ENCODE measurements at regions not wholly inside any gene's neighbourhood (a gene's known extent, or its start where the extent isn't known, plus 50 kb on each side); places are given as distances from the start of the nearest gene placed in this dataset.

DNA sequence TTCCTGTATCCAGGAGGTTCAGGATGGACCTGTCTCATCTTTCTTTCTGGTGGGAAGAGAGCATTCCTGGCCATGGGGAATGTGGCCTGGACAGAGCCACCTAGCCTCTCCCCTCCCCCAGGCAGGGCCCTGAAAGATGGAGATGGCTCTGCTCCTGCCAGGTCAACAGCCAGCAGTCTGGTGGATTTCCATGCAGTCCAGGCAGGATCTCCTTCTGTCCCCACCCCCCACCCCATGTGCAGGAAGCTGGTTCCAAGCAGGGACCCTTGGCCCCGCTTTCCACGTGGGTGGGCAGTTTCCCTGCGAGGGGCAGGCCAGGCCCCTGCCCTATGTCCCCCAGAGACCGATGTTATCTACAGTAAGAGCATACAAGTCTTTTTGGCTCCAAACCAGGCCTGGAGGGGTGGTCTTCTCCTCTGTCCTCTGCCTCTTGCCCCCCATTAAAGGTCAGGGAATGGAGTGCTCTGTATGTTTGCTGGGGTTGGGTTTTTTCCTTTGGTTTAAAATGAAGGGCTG lies 240.5 kb downstream of the SEC14L1 start:
- DNase-seq: no peak

DNA sequence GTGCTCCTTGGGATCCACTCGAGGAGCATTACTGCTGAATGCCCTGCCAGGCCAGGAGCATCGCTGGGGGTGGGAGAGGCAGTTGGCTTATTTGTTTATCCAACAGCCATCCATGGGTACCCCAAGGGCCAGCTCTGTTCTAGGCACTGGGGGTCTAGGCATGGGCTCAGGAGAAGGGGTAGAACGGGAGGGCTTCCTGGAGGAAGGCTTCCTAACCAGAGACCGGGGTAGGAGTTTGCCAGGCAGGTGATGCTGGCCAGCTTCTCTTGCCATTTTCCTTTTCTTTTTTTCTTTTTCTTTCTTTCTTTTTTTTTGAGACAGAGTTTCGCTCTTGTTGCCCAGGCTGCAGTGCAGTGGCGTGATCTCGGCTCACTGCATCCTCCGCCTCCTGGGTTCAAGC lies 241.0 kb downstream of the SEC14L1 start:
- no peak for DNase-seq

DNA sequence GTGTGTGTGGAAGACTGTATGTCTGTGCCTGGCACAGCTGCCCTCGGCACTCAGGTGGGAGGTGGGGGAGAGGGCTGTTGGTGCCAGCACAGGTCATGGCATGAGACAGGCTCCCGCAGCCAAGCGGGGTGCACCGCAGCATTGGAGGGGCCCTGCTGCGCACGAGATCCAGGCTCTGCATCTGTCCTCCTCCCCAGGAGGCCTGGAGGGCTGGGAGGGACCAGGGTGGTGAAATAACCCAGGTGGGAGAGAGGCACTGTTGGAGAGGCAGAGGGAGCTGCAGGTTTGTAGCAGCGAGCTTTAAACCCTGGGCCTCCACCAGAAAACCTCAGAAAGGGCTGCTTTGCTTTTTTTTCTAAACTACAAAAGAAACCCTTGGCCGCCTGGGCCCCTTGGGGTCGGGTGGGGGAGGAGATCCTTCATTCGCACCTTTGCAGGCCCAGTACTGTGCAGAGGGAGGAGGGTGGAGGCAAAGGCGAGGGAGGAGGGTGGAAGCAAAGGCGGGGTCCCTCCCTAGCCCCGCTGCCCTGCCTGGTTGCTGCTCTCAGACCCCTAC lies 241.7 kb downstream of the SEC14L1 start:
- no peak for DNase-seq

DNA sequence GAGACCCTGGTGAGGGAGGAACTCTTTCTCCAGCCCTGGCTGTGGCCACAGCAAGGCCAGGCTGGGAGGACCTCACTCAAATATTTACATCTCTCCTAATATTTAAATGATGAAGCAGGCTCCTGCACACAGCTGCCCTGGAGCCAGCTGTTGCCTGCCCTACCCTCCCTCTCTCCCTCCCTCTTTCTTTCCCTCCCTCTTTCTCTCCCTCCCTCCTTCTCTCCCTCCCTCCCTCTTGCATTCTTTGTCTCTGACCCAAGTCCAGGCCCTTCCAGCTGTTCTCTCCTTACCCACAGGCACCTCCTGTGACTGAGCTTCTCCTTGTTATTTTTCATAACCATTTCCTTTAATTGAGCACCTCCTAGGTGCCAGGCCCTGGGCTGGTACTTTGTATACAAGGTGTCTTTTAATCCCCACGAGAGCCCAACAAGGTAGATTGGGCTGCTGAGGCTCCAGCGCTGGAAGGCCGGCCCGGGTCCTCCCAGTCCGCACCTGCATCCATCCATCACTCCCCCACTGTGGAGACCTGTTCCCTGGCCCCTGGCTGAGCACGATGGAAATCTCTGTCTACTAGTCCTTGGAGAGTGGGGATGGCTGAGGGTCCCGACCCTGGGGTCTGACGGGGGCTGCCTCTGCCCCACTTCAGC lies 242.3 kb downstream of the SEC14L1 start:
- DNase-seq: no peak

DNA sequence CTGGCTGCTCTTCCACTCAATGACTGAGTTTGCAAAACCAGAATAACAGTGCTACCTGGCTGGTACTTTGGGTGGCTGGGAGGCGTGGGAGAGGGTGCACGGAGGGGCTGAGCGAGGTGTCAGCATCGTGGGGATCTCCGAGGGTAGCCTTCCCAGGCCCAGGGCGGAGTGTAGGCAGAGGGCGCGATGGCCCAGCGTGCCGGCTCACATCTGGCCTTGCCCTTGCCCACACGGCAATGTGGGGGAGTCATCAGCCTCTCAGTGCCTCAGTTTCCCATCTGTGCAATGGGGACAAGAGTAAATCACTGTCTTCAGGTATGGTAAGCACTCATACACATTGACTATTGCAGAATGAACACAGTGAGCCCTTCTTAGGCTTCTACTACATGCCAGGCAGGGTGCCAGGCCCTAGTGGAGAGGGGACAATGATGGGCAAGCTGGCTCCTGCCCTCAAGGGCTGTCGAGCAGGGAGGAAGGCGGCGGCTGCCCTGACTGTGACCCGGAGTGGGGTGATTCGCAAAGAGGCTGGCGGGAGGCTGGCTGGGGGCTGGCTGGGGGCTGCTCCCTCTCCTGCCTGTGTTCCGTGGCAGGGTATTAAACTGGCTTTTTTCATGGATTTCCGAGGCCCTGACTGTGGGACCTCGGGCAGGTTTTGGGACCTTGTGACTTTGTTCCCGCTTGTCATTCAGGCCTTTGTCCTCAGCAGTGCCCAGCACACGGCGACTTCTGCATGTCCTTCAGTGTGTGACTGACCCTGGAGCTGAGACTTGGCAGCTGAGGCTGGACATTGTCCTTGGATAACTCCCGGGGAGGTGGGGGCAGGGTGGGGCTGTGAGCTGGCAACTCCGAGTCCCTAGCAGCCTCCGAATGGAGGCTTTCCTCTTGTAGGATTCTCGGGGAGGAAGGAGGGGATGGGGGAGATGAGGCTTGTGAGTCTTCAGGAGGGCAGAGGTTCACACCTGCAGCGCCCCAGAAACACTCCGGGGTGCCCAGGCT lies 243.1 kb downstream of the SEC14L1 start:
- no peak for DNase-seq

DNA sequence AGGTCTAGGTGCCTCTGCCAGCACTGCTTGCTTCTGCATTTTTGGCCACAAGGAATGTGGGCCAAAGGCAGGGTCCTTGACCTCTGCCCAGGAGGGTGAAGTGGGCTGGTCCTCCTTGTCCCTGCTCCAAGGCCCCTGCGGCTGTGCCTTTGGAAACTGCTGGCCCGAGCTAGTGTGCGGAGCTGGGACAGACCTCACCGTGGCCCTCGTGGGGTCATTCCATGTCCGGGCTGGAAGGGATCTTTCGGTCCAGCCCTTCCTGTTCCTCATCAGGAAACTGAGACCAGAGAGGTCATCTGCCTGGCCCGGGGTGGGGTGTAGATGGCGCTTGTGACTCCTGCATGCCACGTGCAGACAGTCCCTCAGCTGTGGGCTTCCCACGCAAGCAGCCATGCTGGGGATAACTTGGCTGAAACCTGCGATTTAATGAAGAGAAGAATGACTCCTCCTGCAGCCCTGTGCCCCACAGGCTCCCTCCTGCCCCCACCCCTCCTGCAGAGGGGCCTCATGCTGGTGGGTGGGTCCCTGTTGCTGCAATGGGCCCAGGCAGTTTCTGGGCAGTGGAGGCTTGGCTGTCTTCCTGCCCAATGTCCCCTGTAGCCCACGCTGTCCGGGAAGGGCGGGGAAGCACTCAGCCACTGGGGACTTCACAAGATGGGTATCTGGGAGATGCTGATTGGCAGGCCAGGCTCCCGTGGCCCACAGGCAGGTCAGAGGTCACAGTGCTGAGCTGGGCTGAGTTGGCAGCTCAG lies 245.2 kb downstream of the SEC14L1 start:
- no peak for DNase-seq

DNA sequence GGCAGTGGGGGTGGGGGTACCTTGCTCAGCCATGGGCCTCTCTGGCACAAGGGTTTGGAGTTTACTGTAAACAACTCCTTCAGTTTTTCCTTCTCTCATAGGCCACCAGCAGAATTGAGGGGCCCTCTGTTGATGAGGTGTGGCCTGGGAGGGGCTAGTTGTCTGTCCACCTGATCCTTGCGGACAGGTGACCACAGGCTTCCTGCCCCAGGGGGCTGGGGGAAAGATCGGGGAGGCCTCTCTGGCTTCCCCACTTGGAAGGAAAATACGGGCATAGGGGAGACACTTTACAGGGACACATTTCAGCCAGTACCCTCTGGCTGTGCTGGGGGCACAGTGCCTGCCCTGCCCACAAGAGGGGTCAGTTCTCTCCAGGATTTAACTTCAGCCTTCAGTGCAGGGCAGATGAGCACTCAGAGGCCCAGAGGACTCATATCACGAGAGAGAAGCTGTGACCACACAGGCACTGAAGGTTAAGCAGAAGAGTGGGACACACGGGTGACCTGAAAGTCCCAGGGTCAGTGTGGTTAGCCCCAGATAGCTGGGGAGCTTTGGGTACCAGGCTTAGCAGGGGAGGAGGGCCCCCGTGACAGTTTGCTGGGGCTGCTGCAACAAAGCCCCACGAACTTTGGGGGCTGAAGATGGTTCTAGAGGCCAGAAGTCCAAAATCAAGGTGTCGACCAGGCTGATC lies 245.9 kb downstream of the SEC14L1 start:
- DNase-seq: no peak

DNA sequence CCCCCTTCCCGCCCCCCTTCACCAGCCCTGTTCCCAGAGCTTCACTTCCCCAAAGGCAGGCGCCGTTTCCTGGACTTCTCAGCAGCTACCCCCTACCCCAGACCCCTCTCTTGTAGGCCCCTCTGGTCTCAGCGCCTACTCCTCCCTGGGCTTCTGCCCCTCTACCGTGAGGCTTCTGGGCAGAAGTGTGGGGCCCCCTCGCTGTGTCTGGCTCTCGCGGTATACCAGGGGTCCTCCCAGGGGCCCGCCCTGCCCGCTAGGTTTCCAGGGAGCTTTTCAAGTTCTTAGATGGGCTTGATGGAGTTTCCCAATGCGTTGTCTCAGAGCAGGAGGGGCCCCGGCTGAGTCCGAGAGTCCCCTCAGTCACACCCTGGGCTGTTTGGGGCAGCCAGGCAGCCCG lies 247.1 kb downstream of the SEC14L1 start:
- DNase-seq: no peak

DNA sequence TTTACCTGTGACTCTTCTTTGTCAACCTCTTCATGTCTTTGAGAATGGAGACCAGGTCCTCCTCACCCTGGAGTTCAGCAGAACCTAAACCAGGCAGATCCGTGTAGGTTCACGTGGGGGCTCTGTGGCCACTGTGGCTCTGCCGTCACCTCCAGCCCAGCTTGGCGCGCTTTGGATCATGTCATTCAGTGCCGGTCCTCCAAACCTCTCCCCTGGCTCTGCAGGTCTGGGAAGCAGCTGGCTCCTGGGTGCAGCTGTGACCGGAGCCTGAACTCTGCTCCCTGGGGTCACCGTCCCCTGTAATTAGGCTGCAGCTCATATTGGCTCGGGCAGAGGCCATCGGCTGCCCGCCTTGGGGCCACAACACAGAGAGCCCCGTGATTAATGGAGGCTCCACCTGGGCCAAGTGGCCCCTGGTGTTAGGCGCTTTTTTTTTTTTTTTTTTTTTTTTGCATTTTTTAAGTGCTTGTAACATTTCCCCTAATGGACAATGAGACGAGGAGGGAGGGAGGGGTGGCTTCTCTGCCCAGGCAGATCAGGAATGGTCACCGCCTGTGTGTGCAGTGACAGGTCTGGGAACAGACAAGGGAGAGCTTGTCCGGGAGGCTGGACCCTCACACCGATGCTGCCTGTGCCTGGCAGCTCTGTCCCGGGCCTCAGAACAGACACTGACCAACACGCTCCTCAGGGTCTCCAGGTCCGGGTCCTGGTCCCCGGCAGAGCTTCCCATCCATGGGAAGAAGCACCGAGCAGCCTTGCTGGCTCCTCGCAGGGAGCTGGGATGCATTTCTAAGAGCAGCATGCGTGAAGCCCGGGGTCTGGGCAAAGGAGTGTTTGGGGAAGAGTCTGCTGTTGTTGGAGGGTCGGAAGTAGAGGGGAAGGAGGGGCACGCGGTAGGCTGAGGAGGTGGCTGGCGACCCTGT lies 247.9 kb downstream of the SEC14L1 start:
- DNase-seq: no peak

DNA sequence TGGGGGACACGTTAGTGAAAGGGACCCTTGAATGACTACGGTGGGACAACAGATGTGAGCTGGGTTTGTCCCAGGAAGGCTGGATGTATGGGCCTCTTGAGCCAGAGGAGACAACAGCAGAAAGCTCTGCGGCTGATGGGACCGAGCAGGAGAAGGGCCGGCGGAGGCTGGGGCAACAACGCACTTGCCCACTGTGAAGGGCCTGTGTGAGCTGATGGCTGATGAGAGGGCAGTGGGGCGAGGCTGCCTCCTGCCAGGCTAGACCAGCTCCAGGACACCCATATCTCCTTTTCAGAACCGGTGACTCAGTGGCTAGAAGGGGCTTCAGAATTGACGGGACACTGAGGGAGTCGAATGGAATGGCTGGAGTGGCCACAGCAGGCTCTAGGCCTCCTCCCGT lies 250.1 kb downstream of the SEC14L1 start:
- DNase-seq: no peak

DNA sequence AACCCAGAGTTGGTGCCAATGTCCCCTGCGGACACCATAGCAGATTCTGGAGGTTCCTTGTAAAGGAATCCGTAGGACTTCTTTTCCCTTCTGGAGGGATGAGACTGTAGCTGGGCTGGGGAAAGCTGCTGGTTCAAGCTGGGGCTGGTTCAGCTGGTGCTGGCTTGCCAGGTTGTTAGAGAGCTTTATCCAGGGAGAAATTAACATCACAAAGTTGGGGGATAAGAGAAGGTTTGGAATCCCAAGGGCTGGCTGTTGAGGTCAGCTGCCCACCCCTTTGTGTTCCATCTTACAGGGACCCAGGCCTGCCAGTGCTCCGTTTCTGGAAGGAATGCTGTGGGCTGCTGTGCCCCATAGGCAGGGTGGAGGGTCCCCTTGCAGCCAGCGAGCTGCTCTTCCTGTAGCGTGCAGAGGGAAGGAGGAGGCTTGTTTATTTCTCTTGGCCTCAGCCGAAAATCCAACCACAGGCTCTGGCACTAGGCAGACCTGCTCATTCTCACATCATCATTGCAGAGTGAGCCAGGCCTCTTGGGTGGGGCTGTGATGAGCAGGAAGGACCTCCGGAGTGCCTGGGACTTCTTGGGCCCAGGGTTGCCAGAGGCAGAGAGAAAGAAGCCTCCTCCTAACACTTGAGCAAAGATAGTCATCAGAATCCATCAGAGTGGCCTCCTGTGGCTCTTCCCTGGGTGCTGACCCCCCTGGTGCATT lies 251.1 kb downstream of the SEC14L1 start:
- DNase-seq: no peak

DNA sequence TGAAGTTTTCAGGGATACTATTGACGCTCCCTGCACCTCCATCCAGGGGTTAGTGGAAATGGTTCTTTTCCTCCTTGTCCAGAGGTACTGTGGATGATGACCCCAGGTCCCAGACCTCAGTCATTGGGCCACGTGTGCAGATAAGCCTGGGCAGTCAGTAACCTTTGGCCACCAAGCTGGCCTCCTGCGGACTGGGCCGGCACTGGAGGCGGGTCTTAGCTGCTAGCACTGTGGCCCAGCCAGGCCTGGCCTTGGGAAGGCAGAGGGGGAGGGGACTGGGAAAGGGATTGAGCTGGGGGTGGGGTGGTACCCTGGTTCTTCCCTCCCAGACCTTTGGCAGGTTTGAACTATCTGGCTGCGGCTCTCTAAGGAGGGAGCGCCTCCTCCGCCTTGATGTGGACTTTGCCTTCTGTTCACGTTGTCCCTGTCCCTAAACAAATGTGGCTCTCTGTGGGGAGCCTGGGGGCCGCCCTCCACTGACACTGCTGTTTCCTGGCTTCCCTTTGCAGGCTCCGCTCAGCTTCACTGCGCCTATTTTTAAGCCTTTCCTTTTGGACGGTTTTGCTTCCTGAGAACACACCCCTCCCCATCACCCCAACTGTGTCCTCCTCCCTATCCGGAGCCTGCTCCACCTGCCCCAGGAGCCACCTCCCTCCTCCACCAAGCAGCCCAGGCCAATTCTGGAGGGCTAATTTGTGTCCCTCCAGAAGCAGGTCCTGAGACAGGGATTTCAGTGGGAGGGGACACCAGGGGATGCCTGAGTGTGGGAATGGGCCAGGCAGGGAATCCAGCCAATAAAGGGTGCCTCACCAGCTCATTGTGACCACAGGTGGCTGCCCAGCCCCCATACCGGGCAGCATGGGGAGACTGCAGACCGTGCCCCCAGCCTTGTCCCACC lies 251.9 kb downstream of the SEC14L1 start:
- no peak for DNase-seq

DNA sequence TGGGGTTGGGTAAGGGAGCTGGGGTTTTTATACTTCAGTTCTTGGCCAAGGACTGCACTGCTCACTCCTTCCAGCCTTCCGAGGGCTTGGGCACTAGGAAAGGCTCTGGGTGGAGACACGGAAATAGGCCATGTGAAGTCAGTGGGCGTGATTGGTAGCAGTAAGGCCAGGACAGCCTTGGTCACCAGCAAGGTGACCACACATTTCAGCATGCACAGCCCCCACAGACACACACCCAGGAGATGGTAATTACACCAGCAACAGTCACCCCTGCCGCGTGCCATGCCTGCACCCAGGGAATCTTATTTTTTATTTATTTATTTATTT lies 252.5 kb downstream of the SEC14L1 start:
- DNase-seq: no peak

DNA sequence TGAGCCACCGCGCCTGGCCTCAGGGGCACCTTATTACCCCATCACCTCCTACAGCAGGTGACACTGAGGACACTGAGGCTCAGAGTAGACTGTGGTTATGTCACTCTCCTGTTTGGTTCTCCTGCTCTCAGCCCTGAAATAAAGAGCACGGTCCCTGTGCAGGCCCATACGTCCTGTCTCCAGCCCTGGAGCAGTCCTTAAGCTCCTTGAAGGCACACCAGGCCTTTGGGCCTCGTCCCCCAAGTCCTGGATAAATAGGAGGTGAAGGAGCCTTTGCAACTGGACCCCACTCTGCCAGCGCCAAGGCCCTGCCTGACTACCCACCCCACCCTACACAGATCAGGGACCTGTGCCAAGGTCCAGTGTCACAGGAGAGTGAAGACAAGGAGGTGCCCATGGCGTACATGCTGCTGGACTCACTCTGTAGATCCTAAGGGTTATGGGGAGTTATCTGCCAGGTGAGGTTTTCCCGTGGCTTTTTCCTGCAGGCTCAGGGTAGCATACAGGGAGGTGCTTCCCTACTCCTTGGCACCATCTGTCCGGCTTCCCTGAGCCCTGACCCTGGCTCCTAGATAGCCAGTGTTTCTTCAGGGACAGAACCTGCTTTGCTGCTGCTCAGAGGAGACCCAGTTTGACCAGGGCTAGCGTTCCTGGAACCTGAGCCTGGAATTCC lies 253.2 kb downstream of the SEC14L1 start:
- no peak for DNase-seq

DNA sequence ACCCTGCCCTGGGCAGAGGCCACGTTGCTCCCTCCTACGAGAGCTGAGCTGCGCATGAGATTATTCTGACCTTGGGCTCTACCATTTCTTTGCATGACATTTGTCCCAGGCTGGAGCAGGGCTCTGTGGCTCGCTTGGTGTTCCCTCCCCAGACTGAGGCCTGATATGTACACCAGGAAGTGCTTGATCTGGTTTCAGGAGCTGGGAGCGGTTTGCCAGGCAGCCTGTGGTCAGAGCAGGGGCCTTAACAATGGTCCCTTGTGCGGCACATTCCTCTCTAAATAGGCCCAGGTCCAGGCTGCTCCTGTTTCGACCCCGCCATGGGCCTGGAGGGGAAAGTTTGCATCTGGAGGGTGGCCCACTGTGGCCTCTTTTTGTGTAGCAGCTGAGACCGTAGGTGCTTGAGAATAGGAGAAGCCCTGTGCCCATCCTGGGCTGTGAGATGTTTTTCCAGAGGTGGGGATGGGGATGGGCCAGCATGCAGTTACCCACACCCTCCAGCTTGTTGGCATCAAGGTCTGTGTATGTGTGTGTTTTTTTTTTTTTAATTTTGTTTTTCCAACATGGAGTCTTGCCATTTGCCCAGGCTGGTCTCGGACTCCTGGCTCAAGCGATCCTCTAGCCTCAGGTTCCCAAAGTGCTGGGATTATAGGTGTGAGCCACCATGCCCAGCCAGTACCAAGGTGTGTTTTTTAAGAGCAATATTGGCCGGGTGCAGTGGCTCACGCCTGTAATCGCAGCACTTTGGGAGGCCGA lies 253.9 kb downstream of the SEC14L1 start:
- no peak for DNase-seq

DNA sequence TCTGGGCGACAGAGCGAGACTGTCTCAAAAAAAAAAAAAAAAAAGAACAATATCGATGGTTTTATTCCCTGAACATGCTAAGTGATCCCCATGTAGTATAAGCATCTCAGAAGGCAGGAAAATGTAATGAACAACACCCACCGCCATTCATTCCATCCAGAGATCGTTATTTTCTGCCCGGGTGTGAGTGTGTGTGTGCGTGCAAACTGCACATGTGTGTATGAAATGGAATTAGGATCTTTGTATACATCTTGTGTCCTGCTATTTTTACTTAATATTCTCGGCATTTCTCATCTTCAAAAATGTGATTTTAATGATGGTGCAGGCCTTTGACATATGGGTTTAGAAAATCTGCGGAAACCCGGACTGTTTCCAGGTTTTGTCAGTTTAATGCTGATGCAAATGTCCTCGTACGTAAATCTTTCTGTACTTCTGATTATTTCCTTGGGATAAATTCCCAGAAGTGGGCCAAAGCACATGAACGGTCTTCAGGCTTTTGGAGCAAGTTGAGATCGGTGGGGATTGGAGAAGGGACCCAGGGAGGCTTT lies 254.8 kb downstream of the SEC14L1 start:
- no peak for DNase-seq

DNA sequence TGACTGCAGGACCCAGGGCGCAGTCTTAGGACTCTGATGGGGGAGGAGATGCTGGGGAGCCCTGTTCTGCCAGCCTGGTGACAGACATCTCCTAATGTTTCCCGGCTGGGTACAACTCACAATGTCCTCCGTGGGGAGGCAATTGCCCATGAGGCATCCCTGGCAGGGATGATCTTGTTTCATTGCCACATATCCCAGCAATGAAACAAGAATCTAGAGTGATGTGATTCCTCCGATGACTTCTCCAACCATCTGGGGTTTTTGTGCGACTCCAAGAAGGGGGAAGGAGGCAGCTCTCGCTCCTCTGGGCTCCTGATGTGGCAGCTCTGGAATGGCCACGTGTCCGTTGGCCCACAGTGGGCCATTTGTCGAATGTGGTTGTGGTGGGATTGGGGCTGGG lies 255.8 kb downstream of the SEC14L1 start:
- no peak for DNase-seq

DNA sequence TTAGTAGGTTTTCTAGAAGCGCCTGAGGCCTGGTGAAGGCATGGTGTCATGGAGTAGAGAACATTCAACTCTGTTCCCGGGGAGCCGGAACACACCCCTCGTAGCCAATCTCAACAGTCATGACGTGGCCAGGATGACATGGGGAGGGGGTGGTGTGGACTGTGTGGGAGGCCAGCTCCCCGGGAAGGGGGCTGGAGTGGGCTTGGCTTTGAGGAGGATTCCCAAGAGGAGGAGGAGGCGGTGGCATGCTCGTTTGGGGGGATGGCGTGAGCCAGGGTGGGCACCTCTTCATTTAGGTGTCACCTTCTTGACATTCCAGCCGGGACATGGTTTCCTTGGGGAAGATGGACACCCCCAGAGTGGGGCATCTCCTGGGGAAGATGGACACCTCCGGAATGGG lies 257.5 kb downstream of the SEC14L1 start:
- no peak for DNase-seq
